ENCODE measurements at regions not wholly inside any gene's neighbourhood (a gene's known extent, or its start where the extent isn't known, plus 50 kb on each side); places are given as distances from the start of the nearest gene placed in this dataset.

DNA sequence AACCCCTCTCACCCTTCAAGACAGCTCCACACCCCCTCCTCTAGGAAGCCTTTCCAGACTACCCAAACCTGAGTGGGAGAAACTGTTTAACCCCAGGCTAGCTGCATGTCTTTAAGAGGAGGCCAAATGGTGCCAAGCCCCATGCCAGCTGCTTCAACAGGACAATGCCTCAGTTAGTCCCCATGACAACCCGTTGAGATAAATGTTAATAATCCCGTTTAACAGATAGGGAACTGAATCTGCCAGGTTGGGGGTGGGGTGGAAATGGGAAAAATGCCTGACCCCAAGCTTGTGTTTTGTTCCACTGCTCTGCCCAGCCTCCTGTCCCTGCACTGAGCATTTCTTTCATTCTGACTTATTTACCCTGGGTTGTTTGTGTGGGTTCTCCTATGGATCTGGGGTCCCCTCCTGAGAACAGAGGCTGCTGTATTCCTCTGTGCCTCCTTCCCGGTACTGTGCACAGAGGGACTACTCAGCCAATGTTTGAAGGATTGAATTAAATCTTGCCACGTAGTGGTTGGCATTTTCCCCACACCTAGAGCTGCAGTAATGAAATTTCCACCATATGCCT lies 452.6 kb upstream of the ZMIZ1 start:
- Histone ChIP-seq H3K4me1 (peaks cover 0 to 9% (median 3%) of the 10 kb centered on the region in 9 donors), H3K9me3 (no peaks in the 10 kb centered on the region), H3K27ac (no peak overlapping the region), H3K36me3 (no peaks in the 10 kb centered on the region), H3K27me3 (peaks cover 0 to 3% (median 0%) of the 10 kb centered on the region in 7 donors), H3K4me3 (no peak overlapping the region)
- intact Hi-C loops (cut with DNase I), result no loop called here
- ATAC-seq, result no peak
- no peak for TF ChIP-seq CTCF (IDR thresholded peaks at IDR 0.05)
- no peak for DNase-seq
- 37 to 53% methylated on average over 4 of the region's 4 CpGs for WGBS, 2 donors

DNA sequence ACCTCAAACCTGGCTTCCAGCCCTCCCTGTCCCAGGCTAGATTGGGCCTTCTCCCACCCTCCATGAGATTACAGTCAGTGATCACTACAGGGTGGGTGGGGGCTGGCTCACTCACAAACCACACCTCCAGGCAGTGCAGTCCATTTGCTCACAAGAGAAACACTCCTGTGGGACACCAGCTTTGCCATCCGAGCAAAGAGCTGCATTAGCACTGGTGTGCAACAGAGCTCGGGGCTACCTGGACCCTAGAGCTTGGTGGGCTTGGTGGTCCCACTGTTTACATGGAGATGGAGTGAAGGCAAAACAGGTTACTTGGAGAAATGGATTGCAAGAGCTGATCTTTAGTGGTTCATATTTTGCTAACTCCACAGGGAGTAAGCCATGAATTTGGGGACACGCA lies 451.7 kb upstream of the ZMIZ1 start:
- intact Hi-C loops (cut with DNase I), result no loop called here
- no peak overlapping the region for H3K27ac ChIP-seq
- H3K9me3 ChIP-seq, result no peaks in the 10 kb centered on the region
- DNase-seq, result no peak
- TF ChIP-seq CTCF (IDR thresholded peaks at IDR 0.05), result no peak
- no peak for ATAC-seq
- peaks cover 0 to 9% (median 3%) of the 10 kb centered on the region in 9 donors for H3K4me1 ChIP-seq
- peaks cover 0 to 3% (median 0%) of the 10 kb centered on the region in 7 donors for H3K27me3 ChIP-seq
- WGBS, 2 donors, result 91 to 96% methylated on average over 3 of the region's 3 CpGs
- no peaks in the 10 kb centered on the region for H3K36me3 ChIP-seq
- H3K4me3 ChIP-seq, result no peak overlapping the region

GRCh38 chr10:78617631-78618030 lies 451.1 kb upstream of the ZMIZ1 start:
- no peak for TF ChIP-seq CTCF (IDR thresholded peaks at IDR 0.05)

GRCh38 chr10:78618050-78618449 lies 450.7 kb upstream of the ZMIZ1 start:
- no peaks in the 10 kb centered on the region for H3K36me3 ChIP-seq
- TF ChIP-seq CTCF (IDR thresholded peaks at IDR 0.05), result no peak
- H3K27ac ChIP-seq, result no peak overlapping the region
- H3K9me3 ChIP-seq, result no peaks in the 10 kb centered on the region
- H3K4me1 ChIP-seq, result peaks cover 0 to 9% (median 3%) of the 10 kb centered on the region in 9 donors
- ATAC-seq (no peak), DNase-seq (no peak)
- H3K4me3 ChIP-seq, result no peak overlapping the region
- WGBS, 2 donors, result 96 to 100% methylated on average over 4 of the region's 4 CpGs
- H3K27me3 ChIP-seq, result peaks cover 0 to 3% (median 0%) of the 10 kb centered on the region in 7 donors
- intact Hi-C loops (cut with DNase I), result no loop called here

More at GRCh38 chr10:78617631-78618030, 451.1 kb upstream of the ZMIZ1 start:
- no peak overlapping the region for H3K27ac ChIP-seq
- DNase-seq (no peak), ATAC-seq (no peak)
- no peaks in the 10 kb centered on the region for H3K9me3 ChIP-seq
- 68 to 77% methylated on average over 5 of the region's 5 CpGs for WGBS, 2 donors
- no peak overlapping the region for H3K4me3 ChIP-seq
- no peaks in the 10 kb centered on the region for H3K36me3 ChIP-seq
- intact Hi-C loops (cut with DNase I), result no loop called here
- H3K27me3 ChIP-seq, result peaks cover 0 to 3% (median 0%) of the 10 kb centered on the region in 7 donors
- H3K4me1 ChIP-seq, result peaks cover 0 to 9% (median 3%) of the 10 kb centered on the region in 9 donors
